ENCODE measurements at regions not wholly inside any gene's neighbourhood (a gene's known extent, or its start where the extent isn't known, plus 50 kb on each side); places are given as distances from the start of the nearest gene placed in this dataset.

- in situ Hi-C loops (cut with MboI; ENCODE audit: low sequenced_read_pairs in 4 of 4) (no loop called here), intact Hi-C loops (cut with DNase I; ENCODE audit: low total_unique reads) (no loop called here)
- Histone ChIP-seq H3K4me1 (no peaks in the 10 kb centered on the region), H3K27ac (no peak overlapping the region), H3K36me3 (no peaks in the 10 kb centered on the region), H3K4me3 (no peak overlapping the region), H3K9me3 (no peaks in the 10 kb centered on the region), H3K27me3 (no peaks in the 10 kb centered on the region)
- ATAC-seq (no peak), DNase-seq (no peak)
- TF ChIP-seq POLR2A (IDR thresholded peaks at IDR 0.05) (no peak), CTCF (IDR thresholded peaks at IDR 0.05 in 4 of 5, conservative IDR thresholded peaks at IDR 0.05 in 1 of 5) (no peak)
Measured at GRCh38 chr4:128721896-128722295, 87.6 kb upstream of the JADE1 start.

- DNase-seq (no peak), ATAC-seq (no peak)
- Histone ChIP-seq H3K36me3 (no peaks in the 10 kb centered on the region), H3K4me3 (no peak overlapping the region), H3K9me3 (no peaks in the 10 kb centered on the region), H3K27ac (no peak overlapping the region), H3K4me1 (no peaks in the 10 kb centered on the region), H3K27me3 (no peaks in the 10 kb centered on the region)
- in situ Hi-C loops (cut with MboI; ENCODE audit: low sequenced_read_pairs in 4 of 4) (no loop called here), intact Hi-C loops (cut with DNase I; ENCODE audit: low total_unique reads) (no loop called here)
- TF ChIP-seq POLR2A (IDR thresholded peaks at IDR 0.05), result no peak
- TF ChIP-seq CTCF (IDR thresholded peaks at IDR 0.05 in 4 of 5, conservative IDR thresholded peaks at IDR 0.05 in 1 of 5), result no peak
Measured at GRCh38 chr4:128720270-128720669, 89.2 kb upstream of the JADE1 start.

- no peaks in the 10 kb centered on the region for H3K27me3 ChIP-seq
- intact Hi-C loops (cut with DNase I; ENCODE audit: low total_unique reads) (no loop called here), in situ Hi-C loops (cut with MboI; ENCODE audit: low sequenced_read_pairs in 4 of 4) (no loop called here)
- DNase-seq (no peak), ATAC-seq (no peak)
- H3K4me1 ChIP-seq, result no peaks in the 10 kb centered on the region
- TF ChIP-seq CTCF (IDR thresholded peaks at IDR 0.05 in 4 of 5, conservative IDR thresholded peaks at IDR 0.05 in 1 of 5) (no peak), POLR2A (IDR thresholded peaks at IDR 0.05) (no peak)
- H3K9me3 ChIP-seq, result no peaks in the 10 kb centered on the region
- no peak overlapping the region for H3K27ac ChIP-seq
- H3K36me3 ChIP-seq, result no peaks in the 10 kb centered on the region
- no peak overlapping the region for H3K4me3 ChIP-seq
Measured at GRCh38 chr4:128718768-128719167, 90.7 kb upstream of the JADE1 start.

- intact Hi-C loops (cut with DNase I; ENCODE audit: low total_unique reads) (no loop called here), in situ Hi-C loops (cut with MboI; ENCODE audit: low sequenced_read_pairs in 4 of 4) (no loop called here)
- H3K4me1 ChIP-seq, result no peaks in the 10 kb centered on the region
- no peak overlapping the region for H3K4me3 ChIP-seq
- peak in 1 of 2 donors; percentile 17 for DNase-seq
- peak overlapping the region; percentile 26 to 49 (median 37) for H3K27ac ChIP-seq
- H3K36me3 ChIP-seq, result no peaks in the 10 kb centered on the region
- no peaks in the 10 kb centered on the region for H3K27me3 ChIP-seq
- TF ChIP-seq CTCF (IDR thresholded peaks at IDR 0.05 in 4 of 5, conservative IDR thresholded peaks at IDR 0.05 in 1 of 5), result no peak
- no peaks in the 10 kb centered on the region for H3K9me3 ChIP-seq
- ATAC-seq, result peak in 1 of 2 donors; percentile 14
Measured at GRCh38 chr4:128716338-128716737, 93.2 kb upstream of the JADE1 start.

GRCh38 chr4:128715616-128716015 is 93.9 kb upstream of the JADE1 start:
- H3K4me1 ChIP-seq, result no peaks in the 10 kb centered on the region
- peak overlapping the region in 3 of 4 donors; percentile 26 to 49 (median 41) for H3K27ac ChIP-seq
- in situ Hi-C loops (cut with MboI; ENCODE audit: low sequenced_read_pairs in 4 of 4) (no loop called here), intact Hi-C loops (cut with DNase I; ENCODE audit: low total_unique reads) (no loop called here)
- DNase-seq (no peak), ATAC-seq (peak; percentile 36 to 47)
- no peaks in the 10 kb centered on the region for H3K36me3 ChIP-seq
- no peak for TF ChIP-seq POLR2A (IDR thresholded peaks at IDR 0.05)
- no peaks in the 10 kb centered on the region for H3K9me3 ChIP-seq
- no peak overlapping the region for H3K4me3 ChIP-seq
- no peaks in the 10 kb centered on the region for H3K27me3 ChIP-seq

All from gastrocnemius medialis (tissue), 4 donors.